Activated CD4-positive, alpha-beta T cell treated with anti-CD3 and anti-CD28 coated beads, Interleukin-2, amount 50 U/mL, for 16 hours (primary cell): ENCODE measurements at regions not wholly inside any gene's neighbourhood (a gene's known extent, or its start where the extent isn't known, plus 50 kb on each side); places are given as distances from the start of the nearest gene placed in this dataset.

Experiments
- DNase-seq: peaks from one replicate; pipeline ENCODE4 v3.0.0-alpha.2; 2020

- DNase-seq = no peak
Observed at GRCh38 chr5:168239325-168239724, 52.1 kb upstream of the WWC1 start.
